IMR-90 (cell line): ENCODE measurements at regions not wholly inside any gene's neighbourhood (a gene's known extent, or its start where the extent isn't known, plus 50 kb on each side); places are given as distances from the start of the nearest gene placed in this dataset.

Experiments used
- ATAC-seq: fragments of 200-7000 bp; cut with Tn5 transposase; 2 replicates; pipeline ENCODE4 v1.9.1; 2020; ENCODE audit warnings: low read depth, mild to moderate bottlenecking, moderate library complexity
- BruUV-seq: library from RNA; stranded (reverse); fragments of 400-500 nt; replicated peaks from 2 replicates; lab custom pipeline; 2021; lab: Mats Ljungman, UMichigan
- CTCF ChIA-PET: fragments of 300-600 bp; formaldehyde crosslinking; extraction: SDS; loops from one replicate; lab custom pipeline; 2021; ENCODE audit warnings: antibody characterized with exemption; lab: Yijun Ruan, JAX
- POLR2A ChIA-PET: fragments of 300-600 bp; sonication (Branson Sonifier 250); formaldehyde crosslinking; loops from one replicate; lab custom pipeline; 2022; ENCODE audit warnings: antibody characterized with exemption; ENCODE audit not compliant: unreplicated experiment; lab: Charles Lee
- DNase-seq: peaks from one replicate; pipeline ENCODE4 v3.0.0; 2013
- H2AFZ ChIP-seq: replicated peaks from 2 replicates; pipeline ENCODE3; 2013; ENCODE audit warnings: low read length, mild to moderate bottlenecking; ENCODE audit not compliant: poor library complexity
- H2AK5ac ChIP-seq: 2 replicates; pipeline ENCODE4 v1.6.1; 2013; ENCODE audit warnings: low read depth, low read length, inconsistent platforms
- H2AK9ac ChIP-seq: replicated peaks from 2 replicates; pipeline ENCODE3; 2013; ENCODE audit warnings: mild to moderate bottlenecking, low read depth, low read length, moderate library complexity; ENCODE audit not compliant: poor library complexity
- H2BK120ac ChIP-seq: 2 replicates; pipeline ENCODE4 v1.6.1; 2013; ENCODE audit warnings: low read depth, low read length, inconsistent platforms
- H2BK15ac ChIP-seq: 3 replicates; pipeline ENCODE4 v1.6.1; 2013; ENCODE audit warnings: low read depth, low read length, inconsistent platforms
- H2BK20ac ChIP-seq: 2 replicates; pipeline ENCODE4 v1.6.1; 2013; ENCODE audit warnings: low read depth, mild to moderate bottlenecking, inconsistent platforms, low read length, moderate library complexity
- H2BK5ac ChIP-seq: 2 replicates; pipeline ENCODE4 v1.6.1; 2013; ENCODE audit warnings: mild to moderate bottlenecking, low read depth, low read length, inconsistent platforms; ENCODE audit not compliant: poor library complexity, severe bottlenecking
- H3K14ac ChIP-seq: replicated peaks from 2 replicates; pipeline ENCODE4 v1.6.1; 2013; ENCODE audit warnings: low read depth, low read length, inconsistent platforms
- H3K18ac ChIP-seq: 2 replicates; pipeline ENCODE4 v1.6.1; 2013; ENCODE audit warnings: low read depth, low read length, control low read depth
- H3K23ac ChIP-seq: 2 replicates; pipeline ENCODE4 v1.6.1; 2013; ENCODE audit warnings: low read depth, low read length, inconsistent platforms
- H3K27ac ChIP-seq: 2 replicates; pipeline ENCODE4 v1.5.1; 2013; ENCODE audit warnings: mild to moderate bottlenecking, control low read depth, low read length; ENCODE audit not compliant: insufficient read depth
- H3K27me3 ChIP-seq: 2 replicates; pipeline ENCODE4 v1.6.1; 2013; ENCODE audit warnings: low read length; ENCODE audit not compliant: control insufficient read depth, insufficient read depth
- H3K36me3 ChIP-seq: 2 replicates; pipeline ENCODE4 v1.6.1; 2013; ENCODE audit warnings: low read length, mixed read lengths; ENCODE audit not compliant: control insufficient read depth, insufficient read depth
- H3K4ac ChIP-seq: 2 replicates; pipeline ENCODE4 v1.6.1; 2013; ENCODE audit warnings: low read depth, low read length, inconsistent platforms
- H3K4me1 ChIP-seq: 2 replicates; pipeline ENCODE4 v1.6.1; 2013; ENCODE audit warnings: low read length, mixed read lengths; ENCODE audit not compliant: control insufficient read depth, insufficient read depth
- H3K4me2 ChIP-seq: 2 replicates; pipeline ENCODE4 v1.6.1; 2013; ENCODE audit warnings: low read depth, mild to moderate bottlenecking, control low read depth, low read length, moderate library complexity
- H3K4me3 ChIP-seq: 2 replicates; pipeline ENCODE4 v1.5.1; 2013; ENCODE audit warnings: low read depth, mild to moderate bottlenecking, control low read depth, low read length, moderate library complexity; ENCODE audit not compliant: insufficient read depth
- H3K56ac ChIP-seq: 2 replicates; pipeline ENCODE4 v1.6.1; 2013; ENCODE audit warnings: low read length, inconsistent platforms; ENCODE audit not compliant: insufficient read depth; ENCODE audit errors: extremely low read depth
- H3K79me1 ChIP-seq, 2 experiments: 2 replicates each; pipeline ENCODE4 v1.6.1; 2013; ENCODE audit warnings: low read length in 2 of 2, inconsistent platforms in 1 of 2, low read depth in 1 of 2
- H3K9ac ChIP-seq: 2 replicates; pipeline ENCODE4 v1.6.1; 2013; ENCODE audit warnings: low read depth, low read length, control low read depth
- H3K9me1 ChIP-seq: 2 replicates; pipeline ENCODE4 v1.6.1; 2013; ENCODE audit warnings: low read length, inconsistent platforms; ENCODE audit not compliant: insufficient read depth
- H3K9me3 ChIP-seq: 2 replicates; pipeline ENCODE4 v1.6.1; 2013; ENCODE audit warnings: low read length; ENCODE audit not compliant: control insufficient read depth, insufficient read depth
- H4K20me1 ChIP-seq: 2 replicates; pipeline ENCODE4 v1.6.1; 2013; ENCODE audit warnings: low read length, inconsistent platforms; ENCODE audit not compliant: insufficient read depth
- H4K5ac ChIP-seq: 2 replicates; pipeline ENCODE4 v1.6.1; 2013; ENCODE audit warnings: mild to moderate bottlenecking, low read depth, low read length, control low read depth
- H4K8ac ChIP-seq, 2 experiments: 2 replicates each; pipeline ENCODE4 v1.6.1; 2013; ENCODE audit warnings: low read depth in 2 of 2, low read length in 2 of 2, control low read depth in 1 of 2, inconsistent platforms in 1 of 2
- H4K91ac ChIP-seq: 2 replicates; pipeline ENCODE4 v1.6.1; 2013; ENCODE audit warnings: low read depth, low read length, inconsistent platforms; ENCODE audit not compliant: insufficient read depth
- BHLHE40 ChIP-seq: fragments of 150-350 bp; IDR thresholded peaks from 2 replicates; pipeline ENCODE4 v1.6.1; 2016; ENCODE audit warnings: mild to moderate bottlenecking, low read depth, low read length
- CEBPB ChIP-seq: IDR thresholded peaks from 2 replicates; pipeline ENCODE4 v1.6.1; 2012; ENCODE audit warnings: low read depth, low read length, improper control_type of control experiment
- CHD1 ChIP-seq: IDR thresholded peaks from 2 replicates; pipeline ENCODE4 v1.6.1; 2012; ENCODE audit warnings: low read depth, low read length, improper control_type of control experiment
- CTCF ChIP-seq: conservative IDR thresholded peaks from 2 replicates; pipeline ENCODE4 v1.5.1; 2012; ENCODE audit warnings: mild to moderate bottlenecking, low read depth, low read length, improper control_type of control experiment
- ELK1 ChIP-seq: fragments of 150-350 bp; IDR thresholded peaks from 2 replicates; pipeline ENCODE4 v1.6.1; 2016; ENCODE audit warnings: low read depth, mild to moderate bottlenecking, low read length, moderate library complexity, borderline replicate concordance
- FOS ChIP-seq: fragments of 150-350 bp; IDR thresholded peaks from 2 replicates; pipeline ENCODE4 v1.6.1; 2016; ENCODE audit warnings: low read depth, low read length
- MAFK ChIP-seq: IDR thresholded peaks from 2 replicates; pipeline ENCODE4 v1.6.1; 2012; ENCODE audit warnings: low read depth, low read length, improper control_type of control experiment
- MAZ ChIP-seq: IDR thresholded peaks from 2 replicates; pipeline ENCODE4 v1.6.1; 2012; ENCODE audit warnings: low read depth, mild to moderate bottlenecking, low read length, improper control_type of control experiment, moderate library complexity, borderline replicate concordance
- MXI1 ChIP-seq: IDR thresholded peaks from 2 replicates; pipeline ENCODE4 v1.6.1; 2012; ENCODE audit warnings: low read depth, mild to moderate bottlenecking, low read length, moderate library complexity, borderline replicate concordance
- NFE2L2 ChIP-seq: fragments of 150-350 bp; IDR thresholded peaks from 2 replicates; pipeline ENCODE4 v1.6.1; 2016; ENCODE audit warnings: low read depth, mild to moderate bottlenecking, low read length
- POLR2A ChIP-seq: IDR thresholded peaks from 2 replicates; pipeline ENCODE4 v1.6.1; 2012; ENCODE audit warnings: mild to moderate bottlenecking, low read depth, low read length
- RAD21 ChIP-seq: IDR thresholded peaks from 2 replicates; pipeline ENCODE4 v1.6.1; 2012; ENCODE audit warnings: low read length, improper control_type of control experiment
- RCOR1 ChIP-seq: IDR thresholded peaks from 2 replicates; pipeline ENCODE4 v1.6.1; 2012; ENCODE audit warnings: mild to moderate bottlenecking, low read length, improper control_type of control experiment; ENCODE audit not compliant: insufficient replicate concordance
- RFX5 ChIP-seq: IDR thresholded peaks from 2 replicates; pipeline ENCODE4 v1.8.0; 2012; ENCODE audit warnings: low read depth, mild to moderate bottlenecking, low read length, moderate library complexity
- SMC3 ChIP-seq: fragments of 150-350 bp; IDR thresholded peaks from 2 replicates; pipeline ENCODE4 v1.6.1; 2016; ENCODE audit warnings: low read depth, mild to moderate bottlenecking, antibody characterized with exemption, low read length, moderate library complexity
- USF2 ChIP-seq: fragments of 150-350 bp; IDR thresholded peaks from 2 replicates; pipeline ENCODE4 v1.6.1; 2017; ENCODE audit warnings: mild to moderate bottlenecking, antibody characterized with exemption, low read length, low read depth
- WGBS, 2 experiments: methylation state at CpG; one replicate each; pipeline versions ENCODE4 v1.1.5 to v1.1.7; 2013; ENCODE audit warnings: missing lambda C conversion rate in 2 of 2; ENCODE audit not compliant: insufficient read length in 1 of 2; ENCODE audit errors: extremely low coverage in 2 of 2; 5-methylcytosine and 5-hydroxymethylcytosine counted together
- dilution Hi-C: fragments of 300-500 bp; cut with HindIII; formaldehyde crosslinking; loops from one replicate; pipeline ENCODE4 v1.14.3; 2018; ENCODE audit warnings: low sequenced_read_pairs; ENCODE audit not compliant: unreplicated experiment
- in situ Hi-C: fragments of 300-500 bp; cut with MboI; formaldehyde crosslinking; loops from 3 replicates; pipeline ENCODE4 v1.14.3; 2019; ENCODE audit warnings: low sequenced_read_pairs, inconsistent platforms, mixed read lengths
- intact Hi-C: fragments of 100-400 bp; cut with micrococcal nuclease; formaldehyde crosslinking; loops from 2 replicates; pipeline ENCODE4 v1.10.0; 2022

- H2BK15ac ChIP-seq, result peak overlapping the region; percentile 92; the same call in 1 of the 3 replicates
- CTCF ChIA-PET, result no interaction called here
- peak overlapping the region; percentile 95 for H3K14ac ChIP-seq
- H3K18ac ChIP-seq, result peak overlapping the region; percentile 80
- intact Hi-C loops, result no loop called here
- H2AK5ac ChIP-seq, result peak overlapping the region; percentile 96
- H3K36me3 ChIP-seq, result peaks cover 2% of the 10 kb centered on the region; the same call in 1 of the 2 replicates
- H3K4me1 ChIP-seq, result peaks cover 43% of the 10 kb centered on the region
- dilution Hi-C loops, result no loop called here
- no peak overlapping the region for H3K4me3 ChIP-seq
- POLR2A ChIA-PET, result no interaction called here
- peak; percentile 36 for ATAC-seq
- H3K9ac ChIP-seq, result no peak overlapping the region
- H2BK120ac ChIP-seq, result peak overlapping the region; percentile 99
- H4K91ac ChIP-seq, result peak overlapping the region; percentile 90
- H4K20me1 ChIP-seq, result no peaks in the 10 kb centered on the region; the same call in 1 of the 2 replicates
- WGBS, 2 experiments, result no CpG with 5 or more reads among the region's 6 CpGs
- DNase-seq, result peak; percentile 95
- H2AFZ ChIP-seq, result no peak overlapping the region
- TF ChIP-seq MAFK (no peak), SMC3 (peak; percentile 1; the same call in 1 of the 2 replicates), RFX5 (no peak), BHLHE40 (peak; percentile 63; the same call in 1 of the 2 replicates), MAZ (no peak), NFE2L2 (no peak), CHD1 (no peak), USF2 (no peak), FOS (peak; percentile 57; the same call in 1 of the 2 replicates), CEBPB (no peak), RCOR1 (peak; percentile 90), CTCF (no peak), MXI1 (no peak), RAD21 (no peak), ELK1 (no peak), POLR2A (no peak)
- H3K27ac ChIP-seq, result peak overlapping the region; percentile 66
- peak overlapping the region; percentile 45 for H4K5ac ChIP-seq
- H4K8ac ChIP-seq, result peak overlapping the region; percentile 47 to 94
- H3K56ac ChIP-seq, result peak overlapping the region; percentile 47
- no peak overlapping the region; the same call in 1 of the 2 replicates for H3K4me2 ChIP-seq
- H3K9me3 ChIP-seq, result no peaks in the 10 kb centered on the region
- peak overlapping the region; percentile 95; the same call in 1 of the 2 replicates for H3K23ac ChIP-seq
- peak overlapping the region; percentile 94 for H3K4ac ChIP-seq
- no peaks in the 10 kb centered on the region for H3K27me3 ChIP-seq
- BruUV-seq, result no TSS peak
- peak overlapping the region; percentile 97 for H2BK20ac ChIP-seq
- H3K79me1 ChIP-seq, result peaks cover 42 to 70% of the 10 kb centered on the region in 2 experiments
- H2BK5ac ChIP-seq, result peak overlapping the region; percentile 25
- in situ Hi-C loops, result no loop called here
- peaks cover 36% of the 10 kb centered on the region for H3K9me1 ChIP-seq
- peak overlapping the region; percentile 88 for H2AK9ac ChIP-seq
These were observed 101.7 kb downstream of the NAV1 start for GRCh38 chr1:201640624-201641023.
